Osteocyte (in vitro differentiated cells): ENCODE measurements at regions not wholly inside any gene's neighbourhood (a gene's known extent, or its start where the extent isn't known, plus 50 kb on each side); places are given as distances from the start of the nearest gene placed in this dataset.

Experiments used
- DNase-seq: peaks from one replicate; pipeline ENCODE4 v3.0.0; 2021; ENCODE audit warnings: mixed read lengths; ENCODE audit not compliant: unreplicated experiment; ENCODE audit errors: extremely low spot score
- H3K27ac Mint-ChIP-seq: one replicate; pipeline ENCODE4 v1.8.0; 2021; ENCODE audit warnings: mild to moderate bottlenecking, mixed read lengths; ENCODE audit not compliant: unreplicated experiment
- H3K27me3 Mint-ChIP-seq: one replicate; pipeline ENCODE4 v1.8.0; 2021; ENCODE audit warnings: mixed read lengths; ENCODE audit not compliant: unreplicated experiment
- H3K36me3 Mint-ChIP-seq: one replicate; pipeline ENCODE4 v1.8.0; 2021; ENCODE audit warnings: mixed read lengths; ENCODE audit not compliant: unreplicated experiment
- H3K4me1 Mint-ChIP-seq: one replicate; pipeline ENCODE4 v1.8.0; 2021; ENCODE audit warnings: mixed read lengths; ENCODE audit not compliant: unreplicated experiment
- H3K4me3 Mint-ChIP-seq: one replicate; pipeline ENCODE4 v1.8.0; 2021; ENCODE audit warnings: mild to moderate bottlenecking, moderate library complexity, mixed read lengths; ENCODE audit not compliant: unreplicated experiment
- H3K9me3 Mint-ChIP-seq: one replicate; pipeline ENCODE4 v1.8.0; 2021; ENCODE audit warnings: mixed read lengths; ENCODE audit not compliant: unreplicated experiment
- CTCF ChIP-seq: fragments of 200-600 bp; sonication (generic); IDR thresholded peaks from 2 replicates; pipeline ENCODE4 v1.5.0; 2021; ENCODE audit warnings: antibody characterized with exemption, mild to moderate bottlenecking, moderate library complexity

- Mint-ChIP-seq H3K9me3 (no peaks in the 10 kb centered on the region), H3K36me3 (no peaks in the 10 kb centered on the region), H3K27me3 (no peaks in the 10 kb centered on the region), H3K4me3 (no peak overlapping the region), H3K4me1 (no peaks in the 10 kb centered on the region), H3K27ac (no peak overlapping the region)
- TF ChIP-seq CTCF: no peak
- no peak for DNase-seq
These were observed 118.9 kb upstream of the GK2 start for GRCh38 chr4:79526641-79527565.

GRCh38 chr4:79516114-79516513, 108.1 kb upstream of the GK2 start:
- Mint-ChIP-seq H3K27me3 (peaks cover under 1% of the 10 kb centered on the region), H3K9me3 (no peaks in the 10 kb centered on the region), H3K4me3 (no peak overlapping the region), H3K27ac (no peak overlapping the region), H3K4me1 (no peaks in the 10 kb centered on the region), H3K36me3 (no peaks in the 10 kb centered on the region)
- DNase-seq: no peak
- no peak for TF ChIP-seq CTCF

GRCh38 chr4:79514621-79515329, 106.7 kb upstream of the GK2 start:
- DNase-seq: no peak
- H3K27me3 Mint-ChIP-seq: peaks cover 6% of the 10 kb centered on the region
- no peak overlapping the region for H3K27ac Mint-ChIP-seq
- H3K4me3 Mint-ChIP-seq: no peak overlapping the region
- no peak for TF ChIP-seq CTCF
- no peaks in the 10 kb centered on the region for H3K36me3 Mint-ChIP-seq
- no peaks in the 10 kb centered on the region for H3K4me1 Mint-ChIP-seq
- H3K9me3 Mint-ChIP-seq: no peaks in the 10 kb centered on the region

- Mint-ChIP-seq H3K36me3 (no peaks in the 10 kb centered on the region), H3K4me3 (no peak overlapping the region), H3K9me3 (no peaks in the 10 kb centered on the region), H3K27me3 (peaks cover 6% of the 10 kb centered on the region), H3K27ac (no peak overlapping the region), H3K4me1 (no peaks in the 10 kb centered on the region)
- no peak for TF ChIP-seq CTCF
- no peak for DNase-seq
These were observed 105.5 kb upstream of the GK2 start for GRCh38 chr4:79513576-79513975.

- Mint-ChIP-seq H3K4me3 (no peak overlapping the region), H3K4me1 (no peaks in the 10 kb centered on the region), H3K36me3 (no peaks in the 10 kb centered on the region), H3K27ac (no peak overlapping the region), H3K9me3 (no peaks in the 10 kb centered on the region), H3K27me3 (peaks cover 6% of the 10 kb centered on the region)
- DNase-seq: no peak
- TF ChIP-seq CTCF: no peak
These were observed 104.3 kb upstream of the GK2 start for GRCh38 chr4:79512363-79512762.
